ENCODE measurements at regions not wholly inside any gene's neighbourhood (a gene's known extent, or its start where the extent isn't known, plus 50 kb on each side); places are given as distances from the start of the nearest gene placed in this dataset.

GRCh38 chr20:16898433-16898832 is 150.3 kb downstream of the OTOR start:
- intact Hi-C loops (cut with micrococcal nuclease), result no loop called here
- DNase-seq, result no peak
- no peak overlapping the region for H3K4me3 Mint-ChIP-seq
- H3K4me1 Mint-ChIP-seq, result no peaks in the 10 kb centered on the region
- no peaks in the 10 kb centered on the region for H3K9me3 Mint-ChIP-seq
- H3K36me3 Mint-ChIP-seq (ENCODE audit: low read depth), result no peaks in the 10 kb centered on the region
- H3K27me3 Mint-ChIP-seq, result no peaks in the 10 kb centered on the region
- no peak overlapping the region for H3K27ac Mint-ChIP-seq

DNA sequence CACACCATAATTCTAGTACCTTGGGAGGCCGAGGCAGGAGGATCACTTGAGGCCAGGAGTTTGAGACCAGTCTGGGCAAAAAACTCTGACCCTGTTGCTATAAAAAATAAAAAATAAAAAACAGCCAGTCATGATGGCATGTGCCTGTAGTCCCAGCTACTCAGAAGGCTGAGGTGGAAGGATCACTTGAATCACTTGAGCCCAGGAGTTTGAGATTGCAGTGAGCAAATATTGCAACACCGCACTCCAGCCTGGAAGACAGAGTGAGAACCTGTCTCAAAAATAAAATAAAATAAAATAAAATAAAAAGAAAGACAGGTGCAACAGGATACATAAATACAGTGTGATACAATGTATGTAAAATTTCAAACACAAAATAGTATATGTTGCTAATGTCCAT is 154.5 kb downstream of the OTOR start:
- intact Hi-C loops (cut with micrococcal nuclease), result no loop called here
- no peak overlapping the region for H3K4me3 Mint-ChIP-seq
- no peaks in the 10 kb centered on the region for H3K36me3 Mint-ChIP-seq (ENCODE audit: low read depth)
- no peak overlapping the region for H3K27ac Mint-ChIP-seq
- no peak for DNase-seq
- H3K4me1 Mint-ChIP-seq, result no peaks in the 10 kb centered on the region
- no peaks in the 10 kb centered on the region for H3K27me3 Mint-ChIP-seq
- no peaks in the 10 kb centered on the region for H3K9me3 Mint-ChIP-seq

GRCh38 chr20:16904751-16905150 is 156.6 kb downstream of the OTOR start:
- H3K9me3 Mint-ChIP-seq, result no peaks in the 10 kb centered on the region
- H3K27me3 Mint-ChIP-seq, result no peaks in the 10 kb centered on the region
- H3K27ac Mint-ChIP-seq, result no peak overlapping the region
- no peak overlapping the region for H3K4me3 Mint-ChIP-seq
- H3K36me3 Mint-ChIP-seq (ENCODE audit: low read depth), result no peaks in the 10 kb centered on the region
- no peaks in the 10 kb centered on the region for H3K4me1 Mint-ChIP-seq
- no peak for DNase-seq
- intact Hi-C loops (cut with micrococcal nuclease), result no loop called here

DNA sequence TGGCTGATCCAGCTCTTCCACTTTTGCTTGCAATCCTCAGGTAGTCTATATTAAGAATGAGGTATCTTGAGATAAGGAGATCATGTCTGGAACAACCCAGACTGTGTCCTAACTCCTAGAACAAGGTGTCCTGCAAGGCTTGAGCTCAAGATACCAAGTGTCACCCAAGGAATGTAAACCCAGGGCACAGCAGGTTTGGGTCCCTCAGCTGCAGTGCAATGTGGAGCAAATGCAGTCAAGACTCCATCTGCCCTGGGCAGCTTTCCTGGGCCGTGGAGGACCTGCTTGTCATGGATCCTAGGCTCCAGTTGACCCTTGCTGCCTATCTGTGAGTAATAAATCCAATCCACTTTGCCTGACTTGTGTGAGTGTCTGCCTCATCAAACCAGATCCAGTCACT is 166.1 kb downstream of the OTOR start:
- Mint-ChIP-seq H3K27me3 (no peaks in the 10 kb centered on the region), H3K36me3 (ENCODE audit: low read depth) (no peaks in the 10 kb centered on the region)
- intact Hi-C loops (cut with micrococcal nuclease), result no loop called here

GRCh38 chr20:16916165-16916564 is 168.0 kb downstream of the OTOR start:
- no peak overlapping the region for H3K4me3 Mint-ChIP-seq
- intact Hi-C loops (cut with micrococcal nuclease), result no loop called here
- no peaks in the 10 kb centered on the region for H3K4me1 Mint-ChIP-seq
- H3K9me3 Mint-ChIP-seq, result no peaks in the 10 kb centered on the region
- H3K27me3 Mint-ChIP-seq, result no peaks in the 10 kb centered on the region
- no peak overlapping the region for H3K27ac Mint-ChIP-seq
- DNase-seq, result no peak
- no peaks in the 10 kb centered on the region for H3K36me3 Mint-ChIP-seq (ENCODE audit: low read depth)

More for the DNA sequence above, 166.1 kb downstream of the OTOR start:
- Mint-ChIP-seq H3K4me1 (no peaks in the 10 kb centered on the region), H3K27ac (no peak overlapping the region), H3K4me3 (no peak overlapping the region), H3K9me3 (no peaks in the 10 kb centered on the region)
- no peak for DNase-seq

DNA sequence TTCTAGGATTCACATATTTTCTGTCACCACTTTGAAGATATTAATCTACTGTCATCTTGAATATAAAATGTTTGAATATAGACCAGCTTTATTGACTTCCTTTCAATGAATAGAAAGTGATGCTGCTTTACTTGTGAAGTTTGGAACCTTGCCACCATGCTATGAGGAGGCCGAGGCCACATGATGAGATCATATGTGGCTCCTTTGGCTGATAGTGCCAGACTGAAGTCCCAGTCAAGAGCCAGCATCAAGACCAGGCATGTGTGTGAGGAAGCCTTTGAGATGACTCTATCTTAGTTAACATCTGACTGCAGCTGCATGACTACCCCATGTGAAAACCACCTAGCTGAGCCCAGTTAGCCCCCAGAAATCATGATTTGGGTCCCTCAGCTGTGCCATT is 169.5 kb downstream of the OTOR start:
- intact Hi-C loops (cut with micrococcal nuclease), result no loop called here
- no peak overlapping the region for H3K4me3 Mint-ChIP-seq
- no peak overlapping the region for H3K27ac Mint-ChIP-seq
- H3K4me1 Mint-ChIP-seq, result no peaks in the 10 kb centered on the region
- no peaks in the 10 kb centered on the region for H3K27me3 Mint-ChIP-seq
- no peaks in the 10 kb centered on the region for H3K36me3 Mint-ChIP-seq (ENCODE audit: low read depth)
- H3K9me3 Mint-ChIP-seq, result no peaks in the 10 kb centered on the region
- DNase-seq, result no peak

DNA sequence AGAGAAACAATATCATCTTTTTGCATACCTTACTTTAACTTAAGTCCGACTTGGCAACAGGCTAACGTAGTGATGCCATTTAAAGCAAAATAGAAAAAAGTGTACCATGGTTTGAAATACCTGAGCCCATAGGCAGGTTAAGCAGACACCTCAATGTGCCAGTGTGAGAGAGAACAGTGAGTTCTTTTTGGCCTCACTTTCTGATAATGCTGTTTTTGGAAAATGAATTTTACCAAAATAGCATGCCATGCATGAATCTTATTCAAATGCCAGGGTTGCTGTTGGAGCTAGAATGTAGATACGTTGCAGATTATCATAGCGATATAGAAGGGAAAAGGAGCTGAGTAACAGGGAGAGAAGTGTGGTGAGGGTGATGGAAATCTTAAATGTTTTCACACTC is 170.2 kb downstream of the OTOR start:
- no peak for DNase-seq
- Mint-ChIP-seq H3K4me1 (no peaks in the 10 kb centered on the region), H3K36me3 (ENCODE audit: low read depth) (no peaks in the 10 kb centered on the region), H3K27ac (no peak overlapping the region), H3K4me3 (no peak overlapping the region), H3K9me3 (no peaks in the 10 kb centered on the region), H3K27me3 (no peaks in the 10 kb centered on the region)
- intact Hi-C loops (cut with micrococcal nuclease), result no loop called here

DNA sequence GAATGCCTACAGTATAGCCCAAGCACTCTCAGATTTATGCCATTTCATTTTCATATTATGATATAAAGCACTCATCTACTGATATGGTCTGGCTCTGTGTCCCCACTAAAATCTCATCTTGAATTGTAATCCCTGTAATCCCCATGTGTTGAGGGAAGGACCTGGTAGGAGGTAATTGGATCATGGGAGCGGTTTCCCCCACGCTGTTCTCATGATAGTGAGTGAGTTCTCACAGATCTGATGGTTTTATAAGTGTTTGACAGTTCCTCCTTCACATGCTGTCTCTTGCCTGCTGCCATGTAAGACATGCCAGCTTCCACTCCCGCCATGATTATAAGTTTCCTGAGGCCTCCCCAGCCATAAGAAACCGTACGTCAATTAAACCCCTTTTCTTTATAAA is 171.7 kb downstream of the OTOR start:
- Mint-ChIP-seq H3K9me3 (no peaks in the 10 kb centered on the region), H3K36me3 (ENCODE audit: low read depth) (no peaks in the 10 kb centered on the region)

GRCh38 chr20:16922834-16923233 is 174.7 kb downstream of the OTOR start:
- intact Hi-C loops (cut with micrococcal nuclease), result no loop called here
- H3K4me1 Mint-ChIP-seq, result no peaks in the 10 kb centered on the region
- no peaks in the 10 kb centered on the region for H3K9me3 Mint-ChIP-seq
- H3K36me3 Mint-ChIP-seq (ENCODE audit: low read depth), result no peaks in the 10 kb centered on the region
- H3K27ac Mint-ChIP-seq, result no peak overlapping the region
- DNase-seq, result no peak
- no peaks in the 10 kb centered on the region for H3K27me3 Mint-ChIP-seq
- no peak overlapping the region for H3K4me3 Mint-ChIP-seq

More for the DNA sequence above, 171.7 kb downstream of the OTOR start:
- intact Hi-C loops (cut with micrococcal nuclease), result no loop called here
- Mint-ChIP-seq H3K27ac (no peak overlapping the region), H3K27me3 (no peaks in the 10 kb centered on the region), H3K4me3 (no peak overlapping the region), H3K4me1 (no peaks in the 10 kb centered on the region)
- no peak for DNase-seq

DNA sequence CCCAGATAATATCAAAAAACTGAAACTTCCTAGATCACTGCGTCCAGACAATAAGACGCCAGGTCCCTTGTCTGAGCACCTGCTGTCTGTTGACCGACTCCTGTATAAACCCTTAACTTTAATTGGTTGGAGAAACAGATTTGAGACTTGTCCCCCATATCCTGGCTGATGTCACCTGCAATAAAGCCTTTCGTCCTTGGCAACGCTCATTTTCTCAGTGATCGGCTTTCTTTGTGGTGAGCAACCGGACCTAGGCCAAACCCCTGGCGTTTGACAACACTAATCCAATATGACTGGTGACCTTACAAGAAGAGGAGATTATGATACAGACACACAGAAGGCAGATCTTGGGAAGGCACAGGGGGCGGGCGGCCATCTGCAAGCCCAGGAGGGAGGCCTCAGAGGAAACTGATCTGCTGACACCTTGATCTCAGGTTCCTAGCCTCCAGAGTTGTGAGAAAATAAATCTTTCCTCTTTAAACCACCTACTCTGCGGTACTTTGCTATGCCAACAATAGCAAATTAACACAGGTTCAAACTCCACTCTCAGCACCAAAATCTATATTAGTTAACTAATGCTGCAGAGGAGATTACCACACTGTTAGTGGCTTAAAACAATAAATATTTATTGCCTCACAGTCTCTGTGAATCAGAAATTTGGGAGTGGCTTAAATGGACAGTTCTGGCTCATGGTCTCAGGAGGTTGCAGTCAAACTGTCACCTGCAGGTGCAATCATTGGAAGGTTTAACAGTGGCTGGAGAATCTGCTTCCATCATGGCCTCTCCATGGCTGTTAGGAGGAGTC is 178.7 kb downstream of the OTOR start:
- Mint-ChIP-seq H3K27me3 (no peaks in the 10 kb centered on the region), H3K4me1 (no peaks in the 10 kb centered on the region), H3K9me3 (no peaks in the 10 kb centered on the region), H3K27ac (no peak overlapping the region), H3K36me3 (ENCODE audit: low read depth) (no peaks in the 10 kb centered on the region), H3K4me3 (no peak overlapping the region)
- intact Hi-C loops (cut with micrococcal nuclease), result no loop called here
- no peak for DNase-seq

- Mint-ChIP-seq H3K27ac (no peak overlapping the region), H3K4me3 (no peak overlapping the region), H3K9me3 (no peaks in the 10 kb centered on the region), H3K27me3 (no peaks in the 10 kb centered on the region), H3K36me3 (ENCODE audit: low read depth) (no peaks in the 10 kb centered on the region), H3K4me1 (no peaks in the 10 kb centered on the region)
- no peak for DNase-seq
- intact Hi-C loops (cut with micrococcal nuclease), result no loop called here
Observed at GRCh38 chr20:16929756-16930155, 181.6 kb downstream of the OTOR start.

- H3K36me3 Mint-ChIP-seq (ENCODE audit: low read depth), result no peaks in the 10 kb centered on the region
- no peaks in the 10 kb centered on the region for H3K27me3 Mint-ChIP-seq
- no peaks in the 10 kb centered on the region for H3K9me3 Mint-ChIP-seq
- no peak for DNase-seq
- no peak overlapping the region for H3K27ac Mint-ChIP-seq
- H3K4me1 Mint-ChIP-seq, result no peaks in the 10 kb centered on the region
- intact Hi-C loops (cut with micrococcal nuclease), result no loop called here
- H3K4me3 Mint-ChIP-seq, result no peak overlapping the region
Observed at GRCh38 chr20:16930656-16931055, 182.5 kb downstream of the OTOR start.

- H3K27ac Mint-ChIP-seq, result no peak overlapping the region
- H3K9me3 Mint-ChIP-seq, result no peaks in the 10 kb centered on the region
- no peaks in the 10 kb centered on the region for H3K27me3 Mint-ChIP-seq
- no peak for DNase-seq
- H3K36me3 Mint-ChIP-seq (ENCODE audit: low read depth), result no peaks in the 10 kb centered on the region
- intact Hi-C loops (cut with micrococcal nuclease), result no loop called here
- H3K4me3 Mint-ChIP-seq, result no peak overlapping the region
- no peaks in the 10 kb centered on the region for H3K4me1 Mint-ChIP-seq
Observed at GRCh38 chr20:16939051-16939450, 190.9 kb downstream of the OTOR start.

DNA sequence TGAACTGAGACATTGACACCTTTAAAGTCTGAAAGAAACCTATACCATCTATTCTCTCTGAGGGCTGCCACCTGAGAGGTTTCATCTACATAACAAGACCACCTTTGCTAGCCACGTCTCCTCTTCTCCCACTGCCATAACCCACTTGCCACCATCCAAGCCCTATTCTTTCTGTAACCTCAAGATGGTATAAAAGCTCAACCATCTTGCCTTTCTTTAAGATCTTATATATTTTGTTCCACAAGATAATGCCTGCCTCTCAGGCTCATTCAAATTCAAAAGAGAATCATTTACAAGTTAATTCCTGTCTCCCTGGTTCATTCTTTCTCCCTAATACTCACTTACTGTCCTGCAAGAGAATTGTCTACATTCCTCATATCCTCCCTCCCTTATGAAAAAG is 192.5 kb downstream of the OTOR start:
- no peaks in the 10 kb centered on the region for H3K36me3 Mint-ChIP-seq (ENCODE audit: low read depth)
- H3K4me1 Mint-ChIP-seq, result no peaks in the 10 kb centered on the region
- no peak overlapping the region for H3K27ac Mint-ChIP-seq
- intact Hi-C loops (cut with micrococcal nuclease), result no loop called here
- no peak for DNase-seq
- H3K27me3 Mint-ChIP-seq, result no peaks in the 10 kb centered on the region
- no peak overlapping the region for H3K4me3 Mint-ChIP-seq
- H3K9me3 Mint-ChIP-seq, result no peaks in the 10 kb centered on the region

GRCh38 chr20:16942051-16942450 is 193.9 kb downstream of the OTOR start:
- Mint-ChIP-seq H3K9me3 (no peaks in the 10 kb centered on the region), H3K4me3 (no peak overlapping the region), H3K36me3 (ENCODE audit: low read depth) (no peaks in the 10 kb centered on the region), H3K4me1 (no peaks in the 10 kb centered on the region), H3K27ac (no peak overlapping the region), H3K27me3 (no peaks in the 10 kb centered on the region)
- intact Hi-C loops (cut with micrococcal nuclease), result no loop called here
- no peak for DNase-seq

All from activated CD4-positive, alpha-beta T cell treated with anti-CD3 and anti-CD28 coated beads, Interleukin-2, amount 10 ng/mL, durations not matched to agents 24 days and 14 days (primary cell).